ENCODE measurements at regions not wholly inside any gene's neighbourhood (a gene's known extent, or its start where the extent isn't known, plus 50 kb on each side); places are given as distances from the start of the nearest gene placed in this dataset.
"Not testable (repeated sequence)": the region's sequence is repeated elsewhere in the genome, so short reads cannot be mapped to it uniquely, and the experiment has no call there.

- DNase-seq (ENCODE audit: low spot score) = not testable (repeated sequence)
These were observed 133.2 kb downstream of the ATXN3L start for GRCh38 chrX:13186643-13187042.

- no peak for DNase-seq (ENCODE audit: low spot score)
These were observed 136.4 kb upstream of the FAM9C start for GRCh38 chrX:13180807-13181206.

- DNase-seq (ENCODE audit: low spot score) = no peak
These were observed 135.2 kb upstream of the FAM9C start for GRCh38 chrX:13179586-13179985.

GRCh38 chrX:13179100-13179499 lies 134.7 kb upstream of the FAM9C start:
- DNase-seq (ENCODE audit: low spot score) = no peak

- no peak for DNase-seq (ENCODE audit: low spot score)
These were observed 133.6 kb upstream of the FAM9C start for GRCh38 chrX:13177921-13178566.

GRCh38 chrX:13175056-13175455 lies 130.6 kb upstream of the FAM9C start:
- no peak for DNase-seq (ENCODE audit: low spot score)

GRCh38 chrX:13170966-13171558 lies 126.6 kb upstream of the FAM9C start:
- DNase-seq (ENCODE audit: low spot score) = no peak

GRCh38 chrX:13169684-13170083 lies 125.3 kb upstream of the FAM9C start:
- no peak for DNase-seq (ENCODE audit: low spot score)

GRCh38 chrX:13168269-13168668 lies 123.8 kb upstream of the FAM9C start:
- DNase-seq (ENCODE audit: low spot score) = no peak

GRCh38 chrX:13167481-13168231 lies 123.2 kb upstream of the FAM9C start:
- DNase-seq (ENCODE audit: low spot score) = peak; percentile 26

- no peak for DNase-seq (ENCODE audit: low spot score)
These were observed 121.1 kb upstream of the FAM9C start for GRCh38 chrX:13165266-13166189.

- no peak for DNase-seq (ENCODE audit: low spot score)
These were observed 120.2 kb upstream of the FAM9C start for GRCh38 chrX:13164611-13165010.

- DNase-seq (ENCODE audit: low spot score) = no peak
These were observed 118.5 kb upstream of the FAM9C start for GRCh38 chrX:13162772-13163410.

GRCh38 chrX:13159886-13160285 lies 115.5 kb upstream of the FAM9C start:
- DNase-seq (ENCODE audit: low spot score) = no peak

GRCh38 chrX:13158911-13159310 lies 114.5 kb upstream of the FAM9C start:
- DNase-seq (ENCODE audit: low spot score) = no peak

GRCh38 chrX:13155550-13155949 lies 111.1 kb upstream of the FAM9C start:
- not testable (repeated sequence) for DNase-seq (ENCODE audit: low spot score)

GRCh38 chrX:13153796-13154195 lies 109.4 kb upstream of the FAM9C start:
- no peak for DNase-seq (ENCODE audit: low spot score)

- no peak for DNase-seq (ENCODE audit: low spot score)
These were observed 108.2 kb upstream of the FAM9C start for GRCh38 chrX:13152518-13153185.

- DNase-seq (ENCODE audit: low spot score) = peak; percentile 79
These were observed 107.6 kb upstream of the FAM9C start for GRCh38 chrX:13151828-13152517.

GRCh38 chrX:13149702-13150350 lies 105.4 kb upstream of the FAM9C start:
- DNase-seq (ENCODE audit: low spot score) = no peak

All from CD4-positive, alpha-beta T cell treated with Interleukin-15 for 4 hours (primary cell).